ENCODE measurements at regions not wholly inside any gene's neighbourhood (a gene's known extent, or its start where the extent isn't known, plus 50 kb on each side); places are given as distances from the start of the nearest gene placed in this dataset.

GRCh38 chr6:23618366-23618765 lies 507.6 kb upstream of the NRSN1 start:
- TF ChIP-seq CTCF (IDR thresholded peaks at IDR 0.05) (no peak), POLR2A (IDR thresholded peaks at IDR 0.05; ENCODE audit: low read depth) (no peak)

All from esophagus muscularis mucosa (tissue), 3 donors.